Immature natural killer cell (primary cell): ENCODE measurements at regions not wholly inside any gene's neighbourhood (a gene's known extent, or its start where the extent isn't known, plus 50 kb on each side); places are given as distances from the start of the nearest gene placed in this dataset.
"Not testable (repeated sequence)": the region's sequence is repeated elsewhere in the genome, so short reads cannot be mapped to it uniquely, and the experiment has no call there.

Experiments used
- DNase-seq, 3 donors: peaks; one replicate each; pipeline ENCODE4 v3.0.0; 2022; ENCODE audit warnings: mixed read lengths in 1 of 3
- H3K27ac Mint-ChIP-seq, 6 donors: one replicate each; pipeline ENCODE4 v1.8.0; 2020; ENCODE audit warnings: mixed read lengths in 6 of 6, mild to moderate bottlenecking in 5 of 6, inconsistent platforms in 4 of 6, moderate library complexity in 3 of 6
- H3K27me3 Mint-ChIP-seq, 3 donors: one replicate each; pipeline ENCODE4 v1.8.0; 2020 to 2021; ENCODE audit warnings: low read depth in 3 of 3, mild to moderate bottlenecking in 3 of 3, mixed read lengths in 3 of 3, moderate library complexity in 3 of 3, inconsistent platforms in 1 of 3
- H3K36me3 Mint-ChIP-seq, 3 donors: one replicate each; pipeline ENCODE4 v1.8.0; 2020; ENCODE audit warnings: mixed read lengths in 3 of 3, inconsistent platforms in 2 of 3, mild to moderate bottlenecking in 2 of 3
- H3K4me1 Mint-ChIP-seq, 2 donors: one replicate each; pipeline ENCODE4 v1.8.0; 2020; ENCODE audit warnings: inconsistent platforms in 2 of 2, mild to moderate bottlenecking in 2 of 2, mixed read lengths in 2 of 2, moderate library complexity in 1 of 2
- H3K4me3 Mint-ChIP-seq, 5 donors: one replicate each; pipeline ENCODE4 v1.8.0; 2020; ENCODE audit warnings: mild to moderate bottlenecking in 5 of 5, mixed read lengths in 5 of 5, inconsistent platforms in 3 of 5, moderate library complexity in 3 of 5
- H3K9me3 Mint-ChIP-seq, 6 donors: one replicate each; pipeline ENCODE4 v1.8.0; 2020; ENCODE audit warnings: mild to moderate bottlenecking in 6 of 6, mixed read lengths in 6 of 6, inconsistent platforms in 4 of 6, moderate library complexity in 3 of 6

GRCh38 chr15:58355973-58356372 is 75.8 kb upstream of the LIPC start:
- Mint-ChIP-seq H3K27me3 (peaks cover 0 to 6% (median 4%) of the 10 kb centered on the region in 3 donors), H3K36me3 (no peaks in the 10 kb centered on the region), H3K4me1 (peaks cover 0 to 9% of the 10 kb centered on the region in 2 donors), H3K9me3 (no peaks in the 10 kb centered on the region), H3K4me3 (no peak overlapping the region), H3K27ac (no peak overlapping the region)
- no peak for DNase-seq

- Mint-ChIP-seq H3K27me3 (peaks cover 0 to 4% (median 0%) of the 10 kb centered on the region in 3 donors), H3K9me3 (no peaks in the 10 kb centered on the region), H3K27ac (peak overlapping the region in 1 of 6 donors; percentile 13), H3K36me3 (no peaks in the 10 kb centered on the region), H3K4me1 (peaks cover 7 to 17% of the 10 kb centered on the region in 2 donors), H3K4me3 (no peak overlapping the region)
- DNase-seq: no peak
Measured at GRCh38 chr15:58357529-58358476, 74.0 kb upstream of the LIPC start.

GRCh38 chr15:58360421-58361090 is 71.2 kb upstream of the LIPC start:
- Mint-ChIP-seq H3K27ac (peak overlapping the region in 2 of 6 donors; percentile 2 to 35), H3K27me3 (peaks cover 0 to 3% (median 1%) of the 10 kb centered on the region in 3 donors), H3K4me1 (peaks cover 23 to 27% of the 10 kb centered on the region in 2 donors), H3K9me3 (peaks cover 0 to 5% (median 0%) of the 10 kb centered on the region in 6 donors), H3K4me3 (no peak overlapping the region), H3K36me3 (peaks cover 5 to 9% (median 7%) of the 10 kb centered on the region in 3 donors)
- DNase-seq: no peak

- Mint-ChIP-seq H3K9me3 (peaks cover 0 to 5% (median under 1%) of the 10 kb centered on the region in 6 donors), H3K4me1 (peaks cover 23 to 27% of the 10 kb centered on the region in 2 donors), H3K27me3 (peaks cover 0 to 4% (median 1%) of the 10 kb centered on the region in 3 donors), H3K27ac (peak overlapping the region in 1 of 6 donors; percentile 2), H3K36me3 (peaks cover 9 to 11% (median 9%) of the 10 kb centered on the region in 3 donors), H3K4me3 (no peak overlapping the region)
- no peak for DNase-seq
Measured at GRCh38 chr15:58361273-58361759, 70.5 kb upstream of the LIPC start.

- Mint-ChIP-seq H3K36me3 (peaks cover 9 to 11% (median 9%) of the 10 kb centered on the region in 3 donors), H3K4me1 (peaks cover 23 to 27% of the 10 kb centered on the region in 2 donors), H3K9me3 (peaks cover 0 to 5% (median under 1%) of the 10 kb centered on the region in 6 donors), H3K27me3 (peaks cover 0 to 4% (median 1%) of the 10 kb centered on the region in 3 donors), H3K4me3 (peak overlapping the region; percentile 9 to 53 (median 36)), H3K27ac (peak overlapping the region in 3 of 6 donors; percentile 13 to 51 (median 49))
- DNase-seq: no peak
Measured at GRCh38 chr15:58362262-58362922, 69.4 kb upstream of the LIPC start.

DNA sequence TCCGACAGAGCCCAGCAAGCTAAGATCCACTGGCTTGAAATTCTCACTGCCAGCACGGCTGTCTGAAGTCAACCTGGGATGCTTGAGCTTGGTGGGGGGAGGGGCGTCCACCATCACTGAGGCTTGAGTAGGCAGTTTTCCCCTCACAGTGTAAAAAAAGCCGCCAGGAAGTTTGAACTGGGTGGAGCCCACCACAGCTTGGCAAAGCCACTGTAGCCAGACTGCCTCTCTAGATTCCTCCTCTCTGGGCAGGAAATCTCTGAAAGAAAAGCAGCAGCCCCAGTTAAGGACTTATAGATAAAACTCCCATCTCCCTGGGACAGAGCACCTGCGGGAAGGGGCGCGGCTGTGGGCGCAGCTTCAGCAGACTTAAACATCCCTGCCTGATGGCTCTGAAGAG is 68.7 kb upstream of the LIPC start:
- H3K4me3 Mint-ChIP-seq: peak overlapping the region; percentile 19 to 56 (median 39)
- not testable (repeated sequence) for H3K9me3 Mint-ChIP-seq, H3K27ac Mint-ChIP-seq, DNase-seq, H3K27me3 Mint-ChIP-seq
- H3K4me1 Mint-ChIP-seq: peaks cover 23 to 24% of the 10 kb centered on the region in 2 donors
- H3K36me3 Mint-ChIP-seq: peaks cover 9 to 11% (median 9%) of the 10 kb centered on the region in 3 donors

GRCh38 chr15:58363673-58364072 is 68.1 kb upstream of the LIPC start:
- H3K9me3 Mint-ChIP-seq, DNase-seq, H3K27ac Mint-ChIP-seq, H3K27me3 Mint-ChIP-seq: not testable (repeated sequence)
- peaks cover 23 to 24% of the 10 kb centered on the region in 2 donors for H3K4me1 Mint-ChIP-seq
- H3K36me3 Mint-ChIP-seq: peaks cover 9 to 11% (median 9%) of the 10 kb centered on the region in 3 donors
- peak overlapping the region in 3 of 5 donors; percentile 37 to 56 (median 42) for H3K4me3 Mint-ChIP-seq

DNA sequence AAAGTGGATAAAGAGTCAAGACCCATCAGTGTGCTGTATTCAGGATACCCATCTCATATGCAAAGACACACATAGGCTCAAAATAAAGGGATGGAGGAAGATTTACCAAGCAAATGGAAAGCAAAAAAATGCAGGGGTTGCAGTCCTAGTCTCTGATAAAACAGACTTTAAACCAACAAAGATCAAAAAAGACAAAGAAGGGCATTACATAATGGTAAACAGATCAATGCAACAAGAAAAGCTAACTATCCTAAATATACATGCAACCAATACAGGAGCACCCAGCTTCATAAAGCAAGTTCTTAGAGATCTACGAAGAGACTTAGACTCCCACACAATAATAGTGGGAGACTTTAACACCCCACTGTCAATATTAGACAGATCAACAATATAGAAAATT is 66.7 kb upstream of the LIPC start:
- H3K4me3 Mint-ChIP-seq, H3K9me3 Mint-ChIP-seq, H3K27ac Mint-ChIP-seq, H3K27me3 Mint-ChIP-seq, DNase-seq: not testable (repeated sequence)
- peaks cover 9 to 11% (median 9%) of the 10 kb centered on the region in 3 donors for H3K36me3 Mint-ChIP-seq
- H3K4me1 Mint-ChIP-seq: peaks cover 33 to 36% of the 10 kb centered on the region in 2 donors

DNA sequence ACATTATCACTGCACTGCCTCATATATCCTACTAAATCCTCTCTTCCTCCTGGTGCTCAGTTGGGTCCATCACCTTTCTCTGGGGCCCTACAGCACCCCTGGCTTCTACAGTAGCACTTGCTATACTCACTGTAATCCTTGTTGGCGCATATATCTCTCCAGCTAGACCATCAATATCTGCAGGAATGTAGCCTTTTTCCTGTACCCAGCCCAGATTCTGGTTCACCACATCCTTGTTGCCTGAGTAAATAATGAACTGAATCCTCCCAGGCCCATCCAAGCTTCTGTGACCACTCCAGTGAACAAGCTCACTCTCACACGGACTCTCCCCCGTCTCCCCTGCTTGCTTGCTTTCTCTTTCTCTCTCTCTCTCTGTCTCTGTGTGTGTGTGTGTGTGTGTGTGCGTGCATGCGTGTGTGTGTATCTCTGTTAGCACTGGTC is 62.5 kb upstream of the LIPC start:
- peak; percentile 63 to 67 (median 64) for DNase-seq
- Mint-ChIP-seq H3K4me1 (peaks cover 14 to 15% of the 10 kb centered on the region in 2 donors), H3K27ac (peak overlapping the region in 5 of 6 donors; percentile 1 to 71 (median 42)), H3K9me3 (peaks cover 0 to 3% (median 0%) of the 10 kb centered on the region in 6 donors), H3K36me3 (peaks cover 2 to 7% (median 5%) of the 10 kb centered on the region in 3 donors), H3K27me3 (peaks cover 4 to 10% (median 7%) of the 10 kb centered on the region in 3 donors), H3K4me3 (peak overlapping the region; percentile 31 to 84 (median 81))

DNA sequence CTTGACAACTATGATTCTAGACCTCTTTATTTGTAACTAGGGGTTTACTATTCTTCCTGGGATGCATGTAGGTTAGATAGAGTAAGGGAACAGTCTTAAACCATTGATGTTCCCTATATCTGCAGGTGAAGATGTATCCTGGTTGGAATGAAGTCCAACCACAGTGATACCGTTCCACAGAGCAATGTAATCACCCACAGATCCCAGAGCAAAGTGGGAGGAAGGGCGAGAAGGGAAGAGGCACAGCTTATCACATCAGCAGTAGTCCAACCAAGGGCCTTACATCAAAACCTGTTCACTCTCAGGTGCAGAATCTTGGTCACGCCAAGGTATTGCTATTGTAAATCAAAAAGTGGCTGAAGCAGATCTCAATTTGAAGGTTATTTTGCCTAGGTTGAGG is 61.8 kb upstream of the LIPC start:
- DNase-seq: no peak
- Mint-ChIP-seq H3K36me3 (peaks cover 0 to 7% (median 4%) of the 10 kb centered on the region in 3 donors), H3K4me3 (peak overlapping the region in 2 of 5 donors; percentile 67 to 84), H3K9me3 (peaks cover 0 to 2% (median 0%) of the 10 kb centered on the region in 6 donors), H3K4me1 (peaks cover 14 to 15% of the 10 kb centered on the region in 2 donors), H3K27me3 (peaks cover 4 to 8% (median 7%) of the 10 kb centered on the region in 3 donors), H3K27ac (peak overlapping the region in 2 of 6 donors; percentile 29 to 71)

GRCh38 chr15:58374147-58374546 is 57.6 kb upstream of the LIPC start:
- Mint-ChIP-seq H3K4me3 (no peak overlapping the region), H3K9me3 (peaks cover 0 to 7% (median 2%) of the 10 kb centered on the region in 6 donors)
- no peak for DNase-seq

DNA sequence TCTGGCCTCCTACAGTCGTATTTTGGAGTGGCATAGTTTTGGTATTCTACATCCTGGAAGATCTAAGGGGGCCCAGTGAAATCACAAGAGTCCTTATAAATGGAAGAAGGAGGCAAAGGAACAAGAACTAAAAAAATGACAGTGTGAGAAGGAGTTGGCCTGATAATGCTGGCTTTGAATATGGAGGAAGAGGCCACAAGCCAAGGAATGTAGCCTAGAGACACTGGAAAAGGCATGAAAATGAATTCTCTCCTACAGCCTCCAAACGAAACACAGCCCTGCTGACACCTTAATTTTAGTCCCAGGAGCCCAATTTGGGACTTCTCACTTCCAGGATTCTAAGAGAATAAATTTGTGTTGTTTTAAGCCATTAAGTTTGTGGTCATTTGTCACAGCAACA is 54.6 kb upstream of the LIPC start:
- Mint-ChIP-seq H3K27me3 (peaks cover 0 to 5% (median 0%) of the 10 kb centered on the region in 3 donors), H3K4me3 (no peak overlapping the region), H3K9me3 (peaks cover 0 to 7% (median 2%) of the 10 kb centered on the region in 6 donors), H3K27ac (no peak overlapping the region), H3K4me1 (no peaks in the 10 kb centered on the region), H3K36me3 (peaks cover 4% of the 10 kb centered on the region in 3 donors)
- DNase-seq: no peak

More at GRCh38 chr15:58374147-58374546, 57.6 kb upstream of the LIPC start:
- Mint-ChIP-seq H3K36me3 (peaks cover 4% of the 10 kb centered on the region in 3 donors), H3K27me3 (peaks cover 3 to 5% (median 5%) of the 10 kb centered on the region in 3 donors), H3K27ac (no peak overlapping the region), H3K4me1 (peaks cover 10% of the 10 kb centered on the region in 2 donors)
